H1 (cell line): ENCODE measurements at regions not wholly inside any gene's neighbourhood (a gene's known extent, or its start where the extent isn't known, plus 50 kb on each side); places are given as distances from the start of the nearest gene placed in this dataset.

ENCODE experiments used
- CTCF ChIA-PET: fragments of 300-600 bp; sonication (Branson Sonifier 250); formaldehyde crosslinking; loops from one replicate; lab custom pipeline; 2021; ENCODE audit not compliant: partially characterized antibody; lab: Charles Lee
- POLR2A ChIA-PET: fragments of 300-600 bp; sonication (Branson Sonifier 250); formaldehyde crosslinking; loops from one replicate; lab custom pipeline; 2021; ENCODE audit warnings: inconsistent platforms; ENCODE audit not compliant: partially characterized antibody; lab: Charles Lee
- DNase-seq, 2 experiments: peaks; one replicate each; pipeline versions ENCODE4 v3.0.0 to v3.0.0-alpha.2; 2010 to 2022; ENCODE audit warnings: low spot score in 2 of 2, low read depth in 1 of 2, mixed read lengths in 1 of 2
- FAIRE-seq: peaks from 2 replicates; lab custom pipeline; 2011; peaks lifted over from hg19 to GRCh38; lab: Jason Lieb, UNC
- H2AFZ ChIP-seq: 2 replicates; pipeline ENCODE4 v1.8.1; 2012; ENCODE audit warnings: low read length, inconsistent platforms
- H2AK5ac ChIP-seq: 2 replicates; pipeline ENCODE4 v1.6.1; 2013; ENCODE audit warnings: low read depth, low read length
- H2BK120ac ChIP-seq: replicated peaks from 2 replicates; pipeline ENCODE3; 2013; ENCODE audit warnings: low read depth, low read length, inconsistent platforms
- H2BK12ac ChIP-seq: 2 replicates; pipeline ENCODE4 v1.6.1; 2013; ENCODE audit warnings: low read depth, low read length
- H2BK15ac ChIP-seq: 2 replicates; pipeline ENCODE4 v1.6.1; 2013; ENCODE audit warnings: low read length
- H2BK20ac ChIP-seq: 2 replicates; pipeline ENCODE4 v1.6.1; 2013; ENCODE audit warnings: low read length
- H2BK5ac ChIP-seq: 2 replicates; pipeline ENCODE4 v1.6.1; 2013; ENCODE audit warnings: low read depth, low read length
- H3K14ac ChIP-seq: 2 replicates; pipeline ENCODE4 v1.6.1; 2013; ENCODE audit warnings: inconsistent platforms; ENCODE audit not compliant: insufficient read length
- H3K18ac ChIP-seq: 2 replicates; pipeline ENCODE4 v1.6.1; 2013; ENCODE audit warnings: low read length; ENCODE audit errors: extremely low read depth
- H3K23ac ChIP-seq: 2 replicates; pipeline ENCODE4 v1.6.1; 2013; ENCODE audit warnings: inconsistent platforms; ENCODE audit not compliant: insufficient read length
- H3K23me2 ChIP-seq: 2 replicates; pipeline ENCODE4 v1.6.1; 2013; ENCODE audit warnings: low read depth, low read length
- H3K27ac ChIP-seq: 2 replicates; pipeline ENCODE4 v1.6.1; 2011; ENCODE audit warnings: low read depth, low read length, inconsistent platforms
- H3K27me3 ChIP-seq, 4 experiments: replicated peaks in 1 of 4; 1 replicate in 1 of 4; 2 replicates in 3 of 4; pipeline versions ENCODE4 v1.6.1 to v1.8.1; 2011 to 2013; ENCODE audit warnings: low read length in 3 of 4, mild to moderate bottlenecking in 3 of 4, inconsistent platforms in 2 of 4, mixed read lengths in 2 of 4, moderate library complexity in 1 of 4; ENCODE audit not compliant: control insufficient read depth in 3 of 4, insufficient read depth in 3 of 4; ENCODE audit errors: extremely low read depth in 1 of 4
- H3K36me3 ChIP-seq, 4 experiments: 2 replicates each; pipeline versions ENCODE4 v1.6.1 to v1.8.1; 2011 to 2013; ENCODE audit warnings: mild to moderate bottlenecking in 4 of 4, low read length in 3 of 4, moderate library complexity in 2 of 4, control low read depth in 1 of 4, inconsistent platforms in 1 of 4; ENCODE audit not compliant: insufficient read depth in 4 of 4, control insufficient read depth in 2 of 4
- H3K4ac ChIP-seq: replicated peaks from 2 replicates; pipeline ENCODE3; 2013; ENCODE audit warnings: low read length, low read depth, mixed read lengths, inconsistent platforms; ENCODE audit not compliant: insufficient read length
- H3K4me1 ChIP-seq, 4 experiments: replicated peaks in 1 of 4; 1 replicate in 1 of 4; 2 replicates in 3 of 4; pipeline versions ENCODE4 v1.6.1 to v1.8.1; 2011 to 2013; ENCODE audit warnings: low read length in 3 of 4, inconsistent platforms in 2 of 4, mixed read lengths in 1 of 4; ENCODE audit not compliant: insufficient read depth in 4 of 4, control insufficient read depth in 3 of 4
- H3K4me2 ChIP-seq, 2 experiments: 2 replicates each; pipeline versions ENCODE4 v1.6.1 to v1.8.1; 2011 to 2013; ENCODE audit warnings: low read depth in 2 of 2, low read length in 2 of 2, control low read depth in 1 of 2, inconsistent platforms in 1 of 2, mild to moderate bottlenecking in 1 of 2; ENCODE audit not compliant: insufficient read depth in 1 of 2
- H3K4me3 ChIP-seq, 4 experiments: fragments of 200-600, 300-600 bp in 1 of 4; sonication (generic), shearing (Covaris generic), sonication (Bioruptor Twin) in 1 of 4; 2 replicates each; pipeline versions ENCODE4 v1.5.1 to v1.8.1; 2011 to 2016; ENCODE audit warnings: low read length in 4 of 4, low read depth in 3 of 4, control low read depth in 2 of 4, inconsistent platforms in 2 of 4, mild to moderate bottlenecking in 2 of 4, mixed read lengths in 1 of 4, moderate library complexity in 1 of 4; ENCODE audit not compliant: insufficient read depth in 2 of 4; ENCODE audit errors: extremely low read depth in 1 of 4
- H3K56ac ChIP-seq: replicated peaks from 2 replicates; pipeline ENCODE3; 2013; ENCODE audit warnings: low read depth, mild to moderate bottlenecking, mixed read lengths, low read length, inconsistent platforms; ENCODE audit not compliant: insufficient read length
- H3K79me1 ChIP-seq: 2 replicates; pipeline ENCODE4 v1.6.1; 2013; ENCODE audit warnings: low read depth, low read length, control low read depth
- H3K79me2 ChIP-seq, 2 experiments: 2 replicates each; pipeline versions ENCODE4 v1.6.1 to v1.8.1; 2012 to 2013; ENCODE audit warnings: low read length in 2 of 2, mild to moderate bottlenecking in 2 of 2, inconsistent platforms in 1 of 2; ENCODE audit not compliant: insufficient read depth in 2 of 2, control insufficient read depth in 1 of 2
- H3K9ac ChIP-seq, 4 experiments: replicated peaks in 1 of 4; 1 replicate in 1 of 4; 2 replicates in 3 of 4; pipeline versions ENCODE4 v1.6.1 to v1.8.1; 2011 to 2013; ENCODE audit warnings: low read depth in 3 of 4, low read length in 3 of 4, control low read depth in 2 of 4, mild to moderate bottlenecking in 2 of 4, moderate library complexity in 2 of 4, inconsistent platforms in 1 of 4; ENCODE audit errors: extremely low read depth in 1 of 4
- H3K9me3 ChIP-seq, 2 experiments: 2 replicates each; pipeline versions ENCODE4 v1.6.1 to v1.8.1; 2012 to 2013; ENCODE audit warnings: mild to moderate bottlenecking in 2 of 2, moderate library complexity in 2 of 2, control low read depth in 1 of 2, inconsistent platforms in 1 of 2, low read depth in 1 of 2, low read length in 1 of 2, mixed read lengths in 1 of 2; ENCODE audit not compliant: insufficient read depth in 2 of 2
- H4K20me1 ChIP-seq, 2 experiments: replicated peaks in 1 of 2; 2 replicates each; pipeline versions ENCODE3 to v1.8.1; 2011 to 2013; ENCODE audit warnings: inconsistent platforms in 2 of 2, low read length in 2 of 2, mild to moderate bottlenecking in 1 of 2; ENCODE audit not compliant: insufficient read depth in 2 of 2, control insufficient read depth in 1 of 2
- H4K5ac ChIP-seq: 2 replicates; pipeline ENCODE4 v1.6.1; 2013; ENCODE audit warnings: low read length, low read depth, mixed read lengths, inconsistent platforms; ENCODE audit not compliant: insufficient read length
- H4K8ac ChIP-seq: 2 replicates; pipeline ENCODE4 v1.8.0; 2013; ENCODE audit warnings: mild to moderate bottlenecking, moderate library complexity, low read length, inconsistent platforms; ENCODE audit not compliant: insufficient read depth; ENCODE audit errors: extremely low read depth
- H4K91ac ChIP-seq: replicated peaks from 2 replicates; pipeline ENCODE3; 2013; ENCODE audit warnings: low read length, mixed read lengths, inconsistent platforms; ENCODE audit not compliant: insufficient read length
- ATF3 ChIP-seq: IDR thresholded peaks from 2 replicates; pipeline ENCODE4 v1.6.1; 2011; ENCODE audit warnings: low read depth, mild to moderate bottlenecking, low read length; ENCODE audit not compliant: insufficient read depth
- CEBPB ChIP-seq: IDR thresholded peaks from 2 replicates; pipeline ENCODE4 v1.6.1; 2012; ENCODE audit warnings: low read depth, low read length
- CHD2 ChIP-seq: IDR thresholded peaks from 2 replicates; pipeline ENCODE4 v1.6.1; 2012; ENCODE audit warnings: low read length, improper control_type of control experiment
- EZH2 ChIP-seq: fragments of 200-600 bp; sonication (generic); IDR thresholded peaks from 2 replicates; pipeline ENCODE4 v1.7.1; 2012; ENCODE audit warnings: low read depth, mild to moderate bottlenecking, moderate library complexity, low read length, inconsistent platforms; ENCODE audit not compliant: severe bottlenecking
- GABPA ChIP-seq: IDR thresholded peaks from 2 replicates; pipeline ENCODE4 v1.6.1; 2011; ENCODE audit warnings: mild to moderate bottlenecking, low read length, moderate library complexity, borderline replicate concordance; ENCODE audit not compliant: insufficient read depth
- GTF2F1 ChIP-seq: IDR thresholded peaks from 2 replicates; pipeline ENCODE4 v1.6.1; 2012; ENCODE audit warnings: low read depth, low read length, improper control_type of control experiment, borderline replicate concordance
- HDAC2 ChIP-seq, 2 experiments: fragments of 300-600 bp in 1 of 2; sonication (generic) in 1 of 2; IDR thresholded peaks; 2 replicates each; pipeline ENCODE4 v1.6.1; 2011 to 2012; ENCODE audit warnings: low read depth in 2 of 2, low read length in 2 of 2, mild to moderate bottlenecking in 2 of 2, moderate library complexity in 2 of 2, borderline replicate concordance in 1 of 2, inconsistent platforms in 1 of 2
- JUN ChIP-seq: IDR thresholded peaks from 2 replicates; pipeline ENCODE4 v1.6.1; 2011; ENCODE audit warnings: low read depth, mild to moderate bottlenecking, improper control_type of control experiment, low read length
- JUND ChIP-seq: IDR thresholded peaks from 2 replicates; pipeline ENCODE4 v1.6.1; 2011; ENCODE audit warnings: mild to moderate bottlenecking, improper control_type of control experiment, low read length
- MAX ChIP-seq: IDR thresholded peaks from 2 replicates; pipeline ENCODE4 v1.6.1; 2012; ENCODE audit warnings: inconsistent platforms
- POLR2A ChIP-seq, 2 experiments: IDR thresholded peaks; 1 replicate in 1 of 2; 2 replicates in 1 of 2; pipeline ENCODE4 v1.6.1; 2011; ENCODE audit warnings: low read depth in 2 of 2, low read length in 2 of 2, mild to moderate bottlenecking in 2 of 2; ENCODE audit errors: control extremely low read depth in 1 of 2
- POLR2AphosphoS5 ChIP-seq: IDR thresholded peaks from 2 replicates; pipeline ENCODE4 v1.6.1; 2011; ENCODE audit warnings: low read depth, low read length
- SP2 ChIP-seq: IDR thresholded peaks from 2 replicates; pipeline ENCODE4 v1.6.1; 2012; ENCODE audit warnings: mild to moderate bottlenecking, low read length, inconsistent platforms
- YY1 ChIP-seq: IDR thresholded peaks from 2 replicates; pipeline ENCODE4 v1.6.1; 2011; ENCODE audit warnings: low read depth, mild to moderate bottlenecking, low read length
- WGBS, 2 experiments: shearing (Covaris generic) in 1 of 2; methylation state at CpG; one replicate each; pipeline versions ENCODE4 v1.1.6 to v1.1.7; 2013 to 2015; ENCODE audit warnings: low lambda C conversion rate in 2 of 2, mixed read lengths in 2 of 2, inconsistent platforms in 1 of 2, low coverage in 1 of 2, missing lambda C conversion rate in 1 of 2; ENCODE audit not compliant: insufficient replicate concordance in 2 of 2, insufficient coverage in 1 of 2, insufficient read length in 1 of 2; ENCODE audit errors: extremely low coverage in 1 of 2, missing lambda C conversion rate in 1 of 2; 5-methylcytosine and 5-hydroxymethylcytosine counted together

- CTCF ChIA-PET = interaction anchor here (1.2 kb wide), 1 partner anchor 34 kb away, joined by 3 read pairs; no protein-coding TSS in a partner anchor
- no peak for FAIRE-seq
- H3K14ac ChIP-seq = no peak overlapping the region
- H2AFZ ChIP-seq = no peak overlapping the region
- no peak overlapping the region for H4K5ac ChIP-seq
- H3K4me2 ChIP-seq = no peak overlapping the region
- H2BK20ac ChIP-seq = no peak overlapping the region
- H2BK15ac ChIP-seq = no peak overlapping the region
- TF ChIP-seq POLR2A (IDR thresholded peaks at IDR 0.05; ENCODE audit: control extremely low read depth in 1 of 2, low read depth in 2 of 2, low read length in 2 of 2) (no peak), CHD2 (no peak), CEBPB (no peak), POLR2AphosphoS5 (no peak), GABPA (no peak), GTF2F1 (no peak), SP2 (no peak), ATF3 (no peak), EZH2 (no peak), JUN (no peak), JUND (no peak), MAX (no peak), HDAC2 (IDR thresholded peaks at IDR 0.05; ENCODE audit: borderline replicate concordance in 1 of 2, low read depth in 2 of 2, low read length in 2 of 2) (no peak), YY1 (no peak)
- TF ChIP-seq, all 59 proteins: peak for 0
- Histone ChIP-seq H3K23ac (no peak overlapping the region), H2AK5ac (no peak overlapping the region), H3K9ac (no peak overlapping the region), H3K9me3 (no peaks in the 10 kb centered on the region), H3K79me1 (no peaks in the 10 kb centered on the region), H3K4ac (no peak overlapping the region), H4K20me1 (no peaks in the 10 kb centered on the region), H3K18ac (no peak overlapping the region), H4K91ac (no peak overlapping the region), H3K27ac (no peak overlapping the region), H3K4me1 (peaks cover 0 to 3% (median under 1%) of the 10 kb centered on the region in 4 experiments; a peak in 2 of 7 replicates), H2BK5ac (no peak overlapping the region), H2BK12ac (no peak overlapping the region), H3K56ac (no peak overlapping the region), H4K8ac (no peak overlapping the region), H3K79me2 (no peaks in the 10 kb centered on the region), H3K23me2 (no peaks in the 10 kb centered on the region), H3K4me3 (no peak overlapping the region), H2BK120ac (no peak overlapping the region), H3K36me3 (no peaks in the 10 kb centered on the region), H3K27me3 (no peaks in the 10 kb centered on the region)
- no peak for DNase-seq
- 91% methylated on average over 4 of the region's 4 CpGs; no CpG with 5 or more reads in 1 of the 2 experiments for WGBS, 2 experiments
- POLR2A ChIA-PET = no interaction called here
Observed at GRCh38 chr14:98728024-98728423, 544.0 kb downstream of the BCL11B start.
